ENCODE measurements at regions not wholly inside any gene's neighbourhood (a gene's known extent, or its start where the extent isn't known, plus 50 kb on each side); places are given as distances from the start of the nearest gene placed in this dataset.

- no peak for TF ChIP-seq CTCF (IDR thresholded peaks at IDR 0.05)
- no peak for TF ChIP-seq POLR2AphosphoS5 (IDR thresholded peaks at IDR 0.05)
Observed at GRCh38 chr20:16929756-16930155, 181.6 kb downstream of the OTOR start.

Data from upper lobe of left lung (tissue), 4 donors.